ENCODE measurements at regions not wholly inside any gene's neighbourhood (a gene's known extent, or its start where the extent isn't known, plus 50 kb on each side); places are given as distances from the start of the nearest gene placed in this dataset.
"Not testable (repeated sequence)": the region's sequence is repeated elsewhere in the genome, so short reads cannot be mapped to it uniquely, and the experiment has no call there.

DNA sequence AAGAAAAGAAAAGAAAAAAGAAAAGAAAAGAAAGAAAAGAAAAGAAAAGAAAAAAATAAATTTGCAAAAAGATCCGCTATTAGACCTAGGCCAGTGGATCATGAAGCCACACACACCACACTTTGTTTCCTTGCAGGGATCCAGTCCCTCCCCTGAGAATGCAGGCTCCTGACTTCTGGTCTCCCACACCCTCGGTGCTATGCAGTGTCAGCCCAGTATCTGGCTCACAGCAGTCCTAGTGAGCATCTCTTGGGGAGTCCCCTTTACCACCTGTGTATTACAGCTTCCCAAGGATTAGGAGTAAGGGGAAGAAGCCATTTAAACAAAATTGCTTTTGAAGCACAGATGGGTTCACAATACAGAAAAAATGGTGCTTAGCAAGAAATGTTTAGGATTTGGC is 174.1 kb upstream of the IRF2BP2 start:
- DNase-seq, result not testable (repeated sequence)

DNA sequence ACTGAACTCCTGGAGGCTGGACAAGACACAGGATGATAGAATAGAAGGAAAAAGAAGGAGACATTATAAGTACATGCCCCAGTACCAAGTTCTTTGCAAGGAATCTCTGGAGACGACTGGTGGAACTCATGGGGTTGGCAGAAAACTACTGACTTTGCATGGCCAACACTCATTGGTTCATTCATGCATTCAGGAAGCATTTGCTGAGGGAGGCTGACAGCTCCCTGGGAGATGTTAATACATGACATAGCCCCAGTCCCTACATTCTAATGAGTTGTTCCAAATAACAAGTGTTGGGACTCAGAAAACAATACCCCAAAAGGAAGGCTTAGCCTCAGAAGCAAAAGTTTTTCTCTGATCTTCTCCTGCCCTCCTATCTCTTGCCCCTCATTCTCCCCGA is 172.8 kb upstream of the IRF2BP2 start:
- DNase-seq, result no peak

DNA sequence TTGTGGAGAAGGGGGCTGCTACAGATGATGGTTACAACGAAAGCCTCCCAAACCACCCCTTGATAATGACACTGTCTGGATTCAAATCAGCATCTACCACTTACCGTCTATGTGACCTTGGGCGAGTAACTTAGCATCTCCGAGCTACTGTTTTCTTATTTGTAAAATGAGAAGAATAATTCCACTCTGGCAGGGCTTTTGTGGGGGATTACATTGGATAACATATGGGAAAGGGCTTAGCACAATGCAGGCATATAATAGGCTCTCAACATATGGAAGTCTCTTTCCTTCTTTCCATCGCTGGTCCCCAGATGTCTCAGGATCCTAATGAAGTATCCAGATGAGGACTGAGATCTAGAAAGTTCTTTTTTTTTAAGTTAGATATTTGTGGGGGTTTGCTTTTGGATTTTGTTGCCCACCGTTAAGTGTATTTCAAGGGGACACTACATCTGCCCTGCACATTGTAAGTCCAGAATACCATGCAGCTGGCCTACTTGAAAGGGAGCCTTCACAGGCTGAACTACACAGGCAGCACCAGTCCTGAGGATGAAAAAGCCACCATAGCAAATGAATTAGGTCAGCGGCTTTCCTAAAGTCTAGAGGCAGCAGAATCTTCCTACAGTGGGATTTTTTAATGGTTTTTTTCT is 172.2 kb upstream of the IRF2BP2 start:
- no peak for DNase-seq

DNA sequence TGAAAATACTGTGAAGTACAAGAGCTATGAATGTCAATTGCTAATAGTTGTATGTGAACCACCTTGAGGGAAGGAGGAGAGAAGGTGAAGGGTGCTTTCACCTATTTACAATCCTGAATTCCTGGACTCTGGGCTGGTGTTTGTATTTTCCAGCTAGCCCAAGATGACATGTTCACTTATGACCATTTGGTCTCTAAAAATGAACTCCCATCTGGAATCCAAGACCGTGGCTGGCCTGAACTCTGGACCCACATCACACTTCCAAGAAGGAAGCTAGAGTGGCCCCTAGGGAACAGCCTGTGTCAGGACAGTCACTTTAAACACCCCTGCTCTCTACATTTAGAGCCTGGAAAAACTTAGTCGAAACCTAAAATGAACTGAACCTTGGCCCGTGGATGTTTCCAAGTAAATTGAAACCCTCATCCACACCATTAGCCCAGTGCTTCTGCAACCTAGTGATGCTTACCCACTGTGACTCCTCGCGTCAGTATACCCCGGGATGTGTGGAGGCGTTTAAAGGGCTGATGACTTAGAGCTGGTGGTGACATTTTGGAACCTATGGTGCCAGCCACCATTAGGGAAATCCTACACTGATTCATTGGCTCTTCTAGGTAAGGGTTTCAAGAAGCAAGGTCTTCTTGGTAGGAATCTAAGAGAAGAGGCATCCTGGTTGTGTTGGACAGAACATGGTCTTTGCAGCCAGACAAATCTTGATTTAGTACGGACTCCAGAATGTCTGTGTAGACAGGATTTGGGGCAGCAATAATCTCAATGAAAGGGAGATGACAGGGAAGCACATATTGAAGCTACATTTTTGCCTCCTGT is 171.5 kb upstream of the IRF2BP2 start:
- DNase-seq, result no peak

DNA sequence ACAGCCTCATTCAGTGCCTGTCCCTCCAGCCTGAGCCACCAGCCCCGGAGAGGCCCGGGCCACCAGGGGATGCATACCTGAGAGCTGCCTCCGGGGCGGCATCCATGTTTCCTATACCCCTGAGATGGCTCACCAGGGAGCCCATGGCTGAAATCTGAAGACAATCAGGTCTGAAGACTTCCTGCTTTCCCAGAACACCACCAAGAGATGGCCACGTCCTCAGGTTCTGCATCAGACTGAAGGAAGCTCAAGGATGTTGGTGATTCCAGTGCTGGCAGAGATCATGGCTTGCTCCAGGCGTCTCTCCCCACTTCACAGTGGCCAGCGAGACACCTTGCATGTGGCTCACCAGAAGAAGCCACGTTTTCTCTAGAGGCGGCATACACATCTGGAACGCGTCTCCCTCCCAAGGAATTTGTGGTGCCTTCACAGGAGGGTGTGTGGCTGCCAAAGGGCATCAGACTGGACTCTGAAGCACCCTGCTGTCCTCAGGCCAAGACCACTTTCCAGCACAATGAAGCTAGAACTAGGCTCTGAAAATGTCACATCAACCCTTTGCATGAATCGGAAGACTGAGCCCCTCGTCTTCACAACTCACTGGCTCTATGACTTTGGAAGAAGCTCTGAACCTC is 170.7 kb upstream of the IRF2BP2 start:
- no peak for DNase-seq

DNA sequence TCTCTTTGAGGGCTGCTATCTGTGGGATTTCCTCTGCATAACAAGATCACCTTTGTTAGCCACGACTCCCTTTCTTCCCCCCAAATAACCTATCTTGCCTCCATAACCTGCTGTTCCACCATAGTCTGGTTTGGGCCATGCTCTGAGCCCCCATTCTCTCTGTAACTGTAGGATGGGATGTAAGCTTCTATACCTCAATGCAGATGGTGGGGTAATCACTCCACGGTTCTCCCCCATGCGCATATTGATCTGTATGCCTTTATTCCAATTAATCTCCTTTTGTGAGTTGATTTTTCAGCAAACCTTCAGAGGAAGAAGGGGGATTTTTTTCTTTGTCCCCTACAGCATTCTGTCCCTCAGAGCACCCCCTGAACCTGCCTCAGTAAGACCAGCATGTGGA is 170.1 kb upstream of the IRF2BP2 start:
- no peak for DNase-seq

GRCh38 chr1:234779600-234779999 is 169.6 kb upstream of the IRF2BP2 start:
- DNase-seq, result not testable (repeated sequence)

DNA sequence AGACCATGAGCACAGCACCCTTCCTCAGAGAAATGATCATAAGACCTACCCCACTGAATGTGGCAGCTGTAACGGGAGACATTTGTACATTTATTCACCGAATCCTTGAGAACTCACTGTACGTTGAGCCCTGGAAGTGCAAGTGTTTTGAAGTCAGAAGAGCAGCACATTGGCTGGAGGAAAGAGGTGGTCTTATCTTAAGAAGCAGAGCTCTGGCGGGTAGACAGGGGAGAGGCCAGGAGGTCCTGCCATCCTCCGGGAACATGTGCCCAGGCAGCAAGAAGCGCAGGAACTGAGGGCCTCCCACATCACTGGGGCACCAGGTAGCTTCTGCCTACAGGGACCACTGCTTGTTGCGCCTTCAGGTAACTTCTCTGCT is 169.2 kb upstream of the IRF2BP2 start:
- DNase-seq, result no peak

GRCh38 chr1:234778221-234779159 is 168.5 kb upstream of the IRF2BP2 start:
- DNase-seq, result no peak

DNA sequence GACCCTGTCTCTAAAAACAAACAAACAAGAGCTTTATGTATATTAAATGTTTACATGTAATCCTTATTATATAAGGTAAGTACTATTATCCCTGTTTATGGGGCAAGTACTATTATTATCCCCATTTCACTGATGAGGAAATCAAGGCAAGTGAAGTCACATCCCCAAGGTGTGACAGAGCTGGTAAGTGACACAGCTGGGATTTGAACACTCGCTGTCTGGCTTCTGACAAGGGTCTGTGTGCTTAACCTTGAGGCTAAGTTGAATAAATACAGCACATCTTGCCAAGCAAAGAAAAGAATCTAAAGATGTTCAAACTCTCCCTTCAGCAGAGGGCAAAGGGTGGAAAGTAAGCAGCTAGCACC is 167.9 kb upstream of the IRF2BP2 start:
- no peak for DNase-seq

DNA sequence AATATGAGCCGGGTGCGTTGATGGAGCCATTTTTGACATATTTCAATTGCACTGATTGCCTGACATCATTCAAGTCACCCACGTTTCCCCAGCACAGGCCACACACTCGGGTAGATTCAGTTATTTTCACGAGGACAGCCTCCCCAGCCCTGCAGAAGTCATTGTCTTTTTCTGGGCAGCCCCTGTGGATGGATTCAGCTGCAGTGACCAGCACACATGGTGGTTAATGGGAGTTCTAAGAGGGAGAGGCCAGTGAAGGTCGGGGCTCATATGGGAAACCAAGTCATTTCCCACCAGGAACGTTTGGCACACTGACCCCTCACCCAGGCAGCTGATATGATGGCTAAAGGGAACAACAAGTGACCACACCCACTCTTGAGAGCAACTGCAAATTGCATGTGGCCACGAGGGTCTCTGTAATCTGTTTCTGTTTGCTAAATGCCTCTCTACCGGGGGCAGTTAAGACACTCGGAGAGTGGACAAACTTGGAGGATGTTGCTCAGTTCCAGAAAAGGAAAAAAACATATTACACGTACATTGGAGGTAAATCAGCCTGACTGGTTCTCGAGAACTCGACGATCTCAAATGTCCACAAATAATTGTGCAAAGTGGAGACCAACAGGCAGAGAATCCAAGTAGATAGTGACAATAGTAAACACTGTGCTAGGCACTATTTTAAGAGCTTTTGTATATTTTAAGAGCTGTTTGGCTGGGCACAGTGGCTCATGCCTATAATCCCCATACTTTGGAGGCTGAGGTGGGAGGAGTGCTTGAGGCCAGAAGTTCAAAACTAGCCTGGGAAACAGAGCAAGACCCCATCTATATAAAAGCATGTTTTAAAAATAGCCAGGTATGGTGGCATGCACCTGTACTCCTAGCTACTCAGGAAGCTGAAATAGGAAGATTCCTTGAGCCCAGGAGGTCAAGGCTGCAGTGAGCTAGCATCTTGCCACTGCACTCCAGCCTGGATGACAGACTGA is 167.2 kb upstream of the IRF2BP2 start:
- DNase-seq, result no peak

DNA sequence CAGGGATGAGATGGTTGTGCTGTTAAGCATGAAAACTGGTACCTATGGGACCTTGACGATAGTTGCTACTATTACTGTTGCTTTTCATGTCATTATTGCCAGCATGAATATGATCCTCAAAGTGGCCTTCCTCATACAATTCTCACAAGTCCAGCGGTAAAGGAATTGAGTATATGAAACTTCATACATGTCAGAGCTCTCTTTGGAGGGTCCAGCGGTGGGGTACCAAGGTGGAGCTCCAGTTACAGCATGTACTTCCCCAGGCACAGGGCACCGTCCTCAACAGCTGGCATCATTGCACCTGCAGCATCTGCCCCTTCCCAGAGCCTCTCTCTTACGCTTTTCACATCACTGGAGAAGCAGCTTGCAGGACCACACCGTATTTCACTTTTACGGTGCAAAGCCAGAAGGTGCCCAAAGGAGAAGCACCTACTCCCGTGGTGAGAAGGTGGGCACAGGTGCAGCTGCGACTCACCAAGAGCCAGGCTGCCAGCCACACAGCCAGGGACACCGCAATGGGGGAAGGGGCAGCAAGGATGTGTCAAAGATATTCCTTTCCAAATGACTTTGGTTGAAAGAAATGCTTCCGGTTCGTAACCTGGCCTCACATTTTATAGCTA is 166.4 kb upstream of the IRF2BP2 start:
- no peak for DNase-seq

- no peak for DNase-seq
Observed at GRCh38 chr1:234775477-234776246, 165.7 kb upstream of the IRF2BP2 start.

GRCh38 chr1:234774971-234775370 is 165.0 kb upstream of the IRF2BP2 start:
- DNase-seq, result no peak

GRCh38 chr1:234773936-234774677 is 164.1 kb upstream of the IRF2BP2 start:
- DNase-seq, result no peak

DNA sequence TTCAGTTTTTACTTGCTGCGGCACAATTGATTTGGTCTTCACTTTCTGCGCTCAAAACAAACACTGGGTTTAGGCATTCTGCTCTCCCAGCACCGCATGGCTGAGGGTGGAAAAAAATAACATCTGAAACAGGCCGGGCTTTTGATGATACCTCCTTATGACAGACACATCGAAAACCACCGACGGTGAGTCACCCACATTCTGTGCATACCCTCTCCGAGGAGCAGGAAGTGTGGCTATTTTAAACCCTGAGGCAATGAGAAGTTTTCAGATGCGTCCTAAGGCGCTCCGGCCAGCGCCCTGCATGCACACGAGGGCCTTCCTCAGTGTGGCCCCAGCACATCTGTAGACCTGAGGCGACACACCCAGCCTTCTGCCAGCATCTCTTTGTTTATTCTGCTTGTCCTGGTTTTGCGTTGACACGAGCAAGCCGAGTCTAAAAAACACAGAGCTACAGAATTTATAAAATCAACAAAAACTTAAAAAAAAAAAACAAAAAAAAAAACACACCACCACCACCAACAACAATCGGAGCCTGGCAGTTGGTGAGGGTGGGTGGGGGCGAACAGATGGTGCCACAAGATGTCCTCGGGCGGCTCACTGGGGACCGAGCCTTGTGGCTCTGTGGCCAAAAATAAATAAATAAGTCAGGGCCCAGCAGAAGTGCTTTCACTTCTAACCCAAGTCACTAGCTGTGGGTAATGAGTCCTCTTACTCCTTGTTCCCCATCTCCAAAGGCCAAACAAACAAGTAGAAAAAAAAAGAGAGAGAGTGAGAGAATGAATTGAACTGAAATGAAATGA is 162.6 kb upstream of the IRF2BP2 start:
- peak; percentile 81 for DNase-seq

DNA sequence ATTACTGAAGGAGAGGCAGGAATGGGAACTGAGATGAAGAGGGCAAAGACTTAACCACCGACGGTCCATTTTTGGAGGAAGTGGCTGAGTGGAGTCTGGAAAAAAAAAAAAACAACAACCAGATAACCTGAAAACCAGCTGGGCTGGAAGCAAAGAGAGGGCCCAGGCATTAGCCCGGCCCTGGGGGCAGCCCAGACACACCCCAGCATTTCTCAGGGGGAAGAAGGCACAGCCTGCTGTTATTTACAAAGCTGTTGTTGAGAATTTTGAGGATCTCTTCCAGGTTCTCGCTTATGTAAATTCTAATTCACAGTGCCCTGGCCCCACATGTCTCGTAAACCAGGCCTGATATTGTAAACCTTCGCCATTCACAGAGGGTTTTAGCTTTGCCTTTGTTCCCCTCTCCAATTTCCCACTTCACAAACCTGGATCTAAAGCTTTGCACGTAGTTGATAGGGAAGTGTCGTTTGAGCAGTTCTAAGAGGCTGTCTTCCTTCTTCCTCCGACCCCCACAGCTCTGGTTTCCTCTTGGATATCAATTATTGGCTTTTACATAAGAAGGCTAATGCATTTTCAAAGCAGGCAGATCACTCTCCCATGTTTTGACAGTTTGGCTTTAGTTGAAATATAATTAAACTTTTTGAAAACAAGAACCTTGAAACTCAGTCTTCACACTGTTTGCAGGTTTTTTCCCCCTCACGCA is 161.8 kb upstream of the IRF2BP2 start:
- no peak for DNase-seq

DNA sequence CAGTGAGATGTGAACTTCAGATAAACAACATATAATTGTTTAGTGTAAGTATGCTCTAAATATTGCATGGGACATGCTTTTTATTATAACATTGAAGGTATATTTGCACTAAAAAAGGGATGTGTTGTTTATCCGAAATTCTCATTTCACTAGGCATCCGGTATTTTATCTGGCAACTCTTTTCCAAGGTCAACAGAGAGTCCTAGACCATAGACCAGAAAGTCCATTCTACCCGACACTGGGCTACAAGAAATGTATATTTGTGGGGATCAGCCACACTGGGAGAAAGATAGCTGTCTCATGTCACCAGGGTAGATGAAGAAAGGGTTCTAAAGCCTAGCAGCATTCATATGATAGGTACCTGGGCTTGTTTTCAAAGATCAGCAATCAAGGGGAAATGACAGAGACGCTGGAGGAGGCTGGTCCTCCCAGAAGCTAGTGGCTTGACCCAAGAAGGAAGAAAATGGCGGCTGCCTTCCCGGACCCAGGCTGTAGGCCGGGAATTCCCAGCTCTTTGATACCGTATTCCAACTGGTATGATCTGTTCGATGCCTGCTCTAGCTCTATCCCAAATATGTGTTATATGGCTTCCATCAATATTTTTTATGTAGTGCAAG is 161.1 kb upstream of the IRF2BP2 start:
- no peak for DNase-seq
